Ishikawa (cell line): ENCODE measurements at regions not wholly inside any gene's neighbourhood (a gene's known extent, or its start where the extent isn't known, plus 50 kb on each side); places are given as distances from the start of the nearest gene placed in this dataset.

Experiments
- REST ChIP-seq: IDR thresholded peaks from 2 replicates; pipeline ENCODE4 v1.6.1; 2012; ENCODE audit warnings: low read depth, mild to moderate bottlenecking
- TAF1 ChIP-seq: IDR thresholded peaks from 2 replicates; pipeline ENCODE4 v1.6.1; 2012; ENCODE audit warnings: low read depth, mild to moderate bottlenecking

GRCh38 chr4:126820631-126821030, 812.1 kb upstream of the INTU start:
- TF ChIP-seq TAF1 (no peak), REST (no peak)
